ENCODE measurements at regions not wholly inside any gene's neighbourhood (a gene's known extent, or its start where the extent isn't known, plus 50 kb on each side); places are given as distances from the start of the nearest gene placed in this dataset.

DNA sequence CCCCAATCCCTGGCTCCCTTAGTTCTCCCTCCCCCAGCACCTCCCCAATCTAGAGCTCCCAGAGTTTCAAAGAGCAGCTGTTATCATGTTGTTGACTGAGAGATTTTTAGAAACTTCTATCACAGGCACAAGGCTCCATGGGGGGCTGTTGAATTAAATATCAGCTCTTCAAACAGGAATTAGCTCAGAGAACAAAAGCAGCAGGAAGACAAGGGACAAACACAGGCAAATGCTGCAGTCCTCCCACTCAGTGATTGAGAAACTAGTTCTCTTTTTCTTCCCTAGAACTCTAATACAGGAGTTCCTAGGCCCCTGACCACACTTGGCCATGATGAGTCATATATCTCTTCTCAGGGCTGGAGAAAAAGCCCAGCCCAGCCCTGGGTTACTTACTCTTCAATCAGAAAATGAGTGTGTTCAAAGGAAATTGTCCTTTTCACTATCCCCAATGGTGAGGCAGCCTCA, 262.1 kb downstream of the IGSF11 start:
- TF ChIP-seq, protein P1, sequence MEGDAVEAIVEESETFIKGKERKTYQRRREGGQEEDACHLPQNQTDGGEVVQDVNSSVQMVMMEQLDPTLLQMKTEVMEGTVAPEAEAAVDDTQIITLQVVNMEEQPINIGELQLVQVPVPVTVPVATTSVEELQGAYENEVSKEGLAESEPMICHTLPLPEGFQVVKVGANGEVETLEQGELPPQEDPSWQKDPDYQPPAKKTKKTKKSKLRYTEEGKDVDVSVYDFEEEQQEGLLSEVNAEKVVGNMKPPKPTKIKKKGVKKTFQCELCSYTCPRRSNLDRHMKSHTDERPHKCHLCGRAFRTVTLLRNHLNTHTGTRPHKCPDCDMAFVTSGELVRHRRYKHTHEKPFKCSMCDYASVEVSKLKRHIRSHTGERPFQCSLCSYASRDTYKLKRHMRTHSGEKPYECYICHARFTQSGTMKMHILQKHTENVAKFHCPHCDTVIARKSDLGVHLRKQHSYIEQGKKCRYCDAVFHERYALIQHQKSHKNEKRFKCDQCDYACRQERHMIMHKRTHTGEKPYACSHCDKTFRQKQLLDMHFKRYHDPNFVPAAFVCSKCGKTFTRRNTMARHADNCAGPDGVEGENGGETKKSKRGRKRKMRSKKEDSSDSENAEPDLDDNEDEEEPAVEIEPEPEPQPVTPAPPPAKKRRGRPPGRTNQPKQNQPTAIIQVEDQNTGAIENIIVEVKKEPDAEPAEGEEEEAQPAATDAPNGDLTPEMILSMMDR (IDR thresholded peaks at IDR 0.05), result no peak
- TF ChIP-seq POLR2A (IDR thresholded peaks at IDR 0.05), result no peak

All from Peyer's patch (tissue), 4 donors.